Upper lobe of left lung (tissue), 6 donors: ENCODE measurements at regions not wholly inside any gene's neighbourhood (a gene's known extent, or its start where the extent isn't known, plus 50 kb on each side); places are given as distances from the start of the nearest gene placed in this dataset.

Experiments used
- ATAC-seq, 2 donors: fragments of 200-7000 bp; cut with Tn5 transposase; one replicate each; pipeline ENCODE4 v1.9.1; 2022; ENCODE audit warnings: mild to moderate bottlenecking in 2 of 2, moderate library complexity in 2 of 2; ENCODE audit not compliant: low FRiP score in 2 of 2
- DNase-seq, 2 donors: peaks; one replicate each; pipeline ENCODE4 v3.0.0-alpha.2; 2019 to 2020
- H3K27ac ChIP-seq, 4 donors: fragments of 200-600 bp; sonication (generic); one replicate each; pipeline ENCODE4 v1.5.1; 2016 to 2019
- H3K27me3 ChIP-seq, 4 donors: fragments of 200-600 bp; sonication (generic); one replicate each; pipeline ENCODE4 v1.5.1; 2017 to 2019
- H3K36me3 ChIP-seq, 4 donors: fragments of 200-600 bp; sonication (generic); one replicate each; pipeline ENCODE4 v1.5.1; 2016 to 2019
- H3K4me1 ChIP-seq, 4 donors: fragments of 200-600 bp; sonication (generic); one replicate each; pipeline ENCODE4 v1.5.1; 2018 to 2019
- H3K4me3 ChIP-seq, 4 donors: fragments of 200-600 bp; sonication (generic); one replicate each; pipeline ENCODE4 v1.5.1; 2017 to 2019; ENCODE audit warnings: mild to moderate bottlenecking in 2 of 4, moderate library complexity in 1 of 4
- H3K9me3 ChIP-seq, 4 donors: fragments of 200-600 bp; sonication (generic); one replicate each; pipeline ENCODE4 v1.5.1; 2018 to 2019
- CTCF ChIP-seq, 6 experiments: fragments of 450-650 bp in 4 of 6; fragments of 200-600 bp in 2 of 6; sonication (generic) in 2 of 6; IDR thresholded peaks; one replicate each; pipeline ENCODE4 v1.5.1; 2016 to 2019; ENCODE audit warnings: antibody characterized with exemption in 6 of 6
- EP300 ChIP-seq, 4 donors: sonication (generic); formaldehyde crosslinking; IDR thresholded peaks; one replicate each; pipeline ENCODE4 v1.5.1; 2017; ENCODE audit warnings: antibody characterized with exemption in 4 of 4, control low read depth in 2 of 4
- POLR2A ChIP-seq, 4 donors: fragments of 450-650 bp; IDR thresholded peaks; one replicate each; pipeline ENCODE4 v1.5.1; 2016 to 2017; ENCODE audit warnings: antibody characterized with exemption in 4 of 4, mild to moderate bottlenecking in 2 of 4
- POLR2AphosphoS5 ChIP-seq, 2 donors: sonication (generic); formaldehyde crosslinking; IDR thresholded peaks; one replicate each; pipeline ENCODE4 v1.5.1; 2017; ENCODE audit warnings: antibody characterized with exemption in 2 of 2
- WGBS, 2 donors: methylation state at CpG; one replicate each; pipeline ENCODE4 v1.1.5; 2017 to 2018; 5-methylcytosine and 5-hydroxymethylcytosine counted together
- donor health status: DM: no; HTN: no; CAD: no; lungs with moderate emphysema.
- donor health status: DM: no; HTN: yes; CAD: no; lungs with severe emphysema.

DNA sequence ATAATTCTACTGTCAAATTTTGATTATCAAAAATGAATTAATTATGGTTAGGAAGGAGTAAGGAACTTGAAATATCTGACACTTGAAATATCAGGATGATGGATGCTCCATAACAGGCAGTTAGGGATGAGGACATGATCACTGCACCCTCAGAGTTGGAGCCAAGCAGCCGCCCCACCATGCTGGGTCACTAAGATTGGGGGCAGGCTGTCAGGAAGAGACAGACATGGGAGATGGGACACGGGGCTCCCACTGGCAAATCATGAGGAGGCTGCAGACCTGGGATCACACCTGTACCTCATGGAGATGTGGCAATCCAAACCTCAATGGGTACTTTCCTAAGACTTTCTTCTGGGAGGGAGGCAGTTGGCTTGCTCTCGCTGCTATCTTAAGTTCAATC lies 982.0 kb upstream of the ZEB2 start:
- no peak for ATAC-seq
- Histone ChIP-seq H3K27me3 (no peaks in the 10 kb centered on the region), H3K27ac (no peak overlapping the region), H3K9me3 (no peaks in the 10 kb centered on the region), H3K4me1 (no peaks in the 10 kb centered on the region), H3K4me3 (no peak overlapping the region), H3K36me3 (no peaks in the 10 kb centered on the region)
- no peak for DNase-seq
- TF ChIP-seq EP300 (IDR thresholded peaks at IDR 0.05) (no peak), POLR2A (IDR thresholded peaks at IDR 0.05) (no peak), CTCF (IDR thresholded peaks at IDR 0.05) (no peak), POLR2AphosphoS5 (IDR thresholded peaks at IDR 0.05) (no peak)
- WGBS, 2 donors, result 87 to 91% methylated on average over 3 of the region's 3 CpGs

GRCh38 chr2:145495590-145495989 lies 975.7 kb upstream of the ZEB2 start:
- no peak overlapping the region for H3K4me3 ChIP-seq
- TF ChIP-seq CTCF (IDR thresholded peaks at IDR 0.05), result no peak
- TF ChIP-seq POLR2AphosphoS5 (IDR thresholded peaks at IDR 0.05), result no peak
- no peak for TF ChIP-seq EP300 (IDR thresholded peaks at IDR 0.05)
- TF ChIP-seq POLR2A (IDR thresholded peaks at IDR 0.05), result no peak
- no peaks in the 10 kb centered on the region for H3K9me3 ChIP-seq
- ATAC-seq, result no peak
- 92 to 93% methylated on average over 3 of the region's 3 CpGs for WGBS, 2 donors
- DNase-seq, result no peak
- H3K4me1 ChIP-seq, result no peaks in the 10 kb centered on the region
- H3K27me3 ChIP-seq, result no peaks in the 10 kb centered on the region
- H3K36me3 ChIP-seq, result no peaks in the 10 kb centered on the region
- H3K27ac ChIP-seq, result no peak overlapping the region

DNA sequence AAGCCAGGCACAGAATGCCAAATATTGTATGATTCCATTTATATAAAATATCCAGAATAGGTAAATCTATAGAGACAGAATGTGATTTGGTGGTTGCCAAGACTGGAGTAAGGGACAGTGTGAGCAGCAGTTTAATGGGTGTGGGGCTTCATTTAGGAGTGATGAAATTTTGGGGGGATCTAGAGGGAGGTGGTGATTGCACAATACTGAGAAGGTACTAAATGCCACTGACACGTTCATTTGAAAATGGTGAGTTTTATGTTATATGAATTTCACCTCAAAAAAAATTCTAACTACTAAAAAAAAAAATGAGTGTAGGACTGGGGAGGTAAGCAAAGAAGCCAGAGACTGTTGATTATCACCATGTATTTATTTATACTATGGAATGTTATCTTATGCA lies 974.5 kb upstream of the ZEB2 start:
- Histone ChIP-seq H3K27ac (no peak overlapping the region), H3K4me3 (no peak overlapping the region), H3K9me3 (no peaks in the 10 kb centered on the region), H3K36me3 (no peaks in the 10 kb centered on the region), H3K27me3 (no peaks in the 10 kb centered on the region), H3K4me1 (no peaks in the 10 kb centered on the region)
- TF ChIP-seq POLR2A (IDR thresholded peaks at IDR 0.05) (no peak), CTCF (IDR thresholded peaks at IDR 0.05) (no peak), POLR2AphosphoS5 (IDR thresholded peaks at IDR 0.05) (no peak), EP300 (IDR thresholded peaks at IDR 0.05) (no peak)
- ATAC-seq (no peak), DNase-seq (no peak)
- WGBS, 2 donors, result 73 to 78% methylated on average over 1 of the region's 1 CpG

DNA sequence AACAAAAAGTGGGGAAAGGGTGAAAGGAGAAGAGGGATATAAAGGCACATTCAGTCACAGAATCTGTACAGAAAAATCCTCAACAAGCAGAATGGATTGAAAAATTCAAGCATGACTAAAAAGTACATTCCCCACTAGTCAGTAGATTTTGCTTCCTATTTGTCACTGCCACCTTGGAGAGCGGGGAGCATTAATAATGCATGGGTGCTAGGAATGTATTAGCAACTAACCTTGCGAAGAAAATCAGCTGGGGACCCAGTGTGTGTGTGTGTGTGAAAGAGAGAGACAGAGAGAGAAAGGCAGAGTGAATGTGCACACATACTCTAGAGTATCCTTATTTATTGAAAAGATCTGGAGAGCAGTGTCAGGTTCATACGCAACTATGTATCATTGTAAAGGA lies 968.7 kb upstream of the ZEB2 start:
- ATAC-seq (no peak), DNase-seq (no peak)
- Histone ChIP-seq H3K4me1 (no peaks in the 10 kb centered on the region), H3K27ac (no peak overlapping the region), H3K27me3 (no peaks in the 10 kb centered on the region), H3K9me3 (no peaks in the 10 kb centered on the region), H3K36me3 (no peaks in the 10 kb centered on the region), H3K4me3 (no peak overlapping the region)
- TF ChIP-seq EP300 (IDR thresholded peaks at IDR 0.05) (no peak), POLR2AphosphoS5 (IDR thresholded peaks at IDR 0.05) (no peak), CTCF (IDR thresholded peaks at IDR 0.05) (no peak), POLR2A (IDR thresholded peaks at IDR 0.05) (no peak)
- 94 to 97% methylated on average over 3 of the region's 3 CpGs for WGBS, 2 donors

DNA sequence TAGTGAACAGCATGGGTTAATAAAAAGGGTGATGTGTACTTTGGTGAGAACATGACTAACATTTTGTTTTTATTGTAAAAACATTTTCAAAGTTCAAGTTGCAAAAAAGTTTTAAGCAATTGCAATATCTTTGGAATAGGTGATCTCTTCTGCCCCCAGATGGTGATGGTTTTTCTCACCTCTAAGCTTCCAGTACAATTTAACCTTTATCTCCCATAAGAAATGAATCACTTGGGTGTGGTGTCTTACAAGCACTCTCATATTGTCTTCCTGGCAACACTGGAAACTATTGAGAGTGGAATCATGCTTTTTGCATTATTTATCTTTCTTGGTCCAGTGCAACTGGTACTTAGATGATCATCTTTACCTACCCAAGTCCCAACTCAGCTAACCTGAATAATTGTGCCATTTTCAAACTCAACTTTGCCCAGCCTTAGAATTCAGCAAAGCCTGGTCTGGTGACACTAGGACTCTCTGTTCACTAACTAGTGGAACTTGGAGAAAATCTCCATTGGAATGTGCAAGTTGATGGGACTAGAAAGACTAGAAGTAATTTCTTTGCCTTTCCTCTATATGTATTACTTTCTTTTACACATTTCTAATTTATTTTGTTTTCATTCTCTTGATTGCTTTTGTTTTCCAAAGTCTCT lies 964.7 kb upstream of the ZEB2 start:
- DNase-seq (no peak), ATAC-seq (peak in 1 of 2 donors; percentile 70)
- no peaks in the 10 kb centered on the region for H3K4me1 ChIP-seq
- no peaks in the 10 kb centered on the region for H3K36me3 ChIP-seq
- H3K27me3 ChIP-seq, result no peaks in the 10 kb centered on the region
- no peak overlapping the region for H3K27ac ChIP-seq
- TF ChIP-seq POLR2A (IDR thresholded peaks at IDR 0.05) (no peak), CTCF (IDR thresholded peaks at IDR 0.05) (no peak), POLR2AphosphoS5 (IDR thresholded peaks at IDR 0.05) (no peak), EP300 (IDR thresholded peaks at IDR 0.05) (no peak)
- H3K9me3 ChIP-seq, result no peaks in the 10 kb centered on the region
- H3K4me3 ChIP-seq, result no peak overlapping the region
